Nephron progenitor cell (in vitro differentiated cells): ENCODE measurements at regions not wholly inside any gene's neighbourhood (a gene's known extent, or its start where the extent isn't known, plus 50 kb on each side); places are given as distances from the start of the nearest gene placed in this dataset.

Source experiments
- DNase-seq: peaks from one replicate; pipeline ENCODE4 v3.0.0; 2021
- H3K27ac Mint-ChIP-seq: 2 replicates; pipeline ENCODE4 v1.8.0; 2021; ENCODE audit warnings: mild to moderate bottlenecking, moderate library complexity, mixed read lengths
- H3K27me3 Mint-ChIP-seq: 2 replicates; pipeline ENCODE4 v1.8.0; 2021; ENCODE audit warnings: mild to moderate bottlenecking, low read depth, mixed read lengths; ENCODE audit not compliant: poor library complexity
- H3K36me3 Mint-ChIP-seq: 2 replicates; pipeline ENCODE4 v1.8.0; 2021; ENCODE audit warnings: low read depth, mixed read lengths
- H3K4me1 Mint-ChIP-seq: 2 replicates; pipeline ENCODE4 v1.8.0; 2021; ENCODE audit warnings: mixed read lengths
- H3K4me3 Mint-ChIP-seq: 2 replicates; pipeline ENCODE4 v1.8.0; 2021; ENCODE audit warnings: mild to moderate bottlenecking, moderate library complexity, mixed read lengths
- H3K9me3 Mint-ChIP-seq: 2 replicates; pipeline ENCODE4 v1.8.0; 2021; ENCODE audit warnings: mild to moderate bottlenecking, moderate library complexity, mixed read lengths
- CTCF ChIP-seq: fragments of 200-600 bp; sonication (generic); IDR thresholded peaks from 2 replicates; pipeline ENCODE4 v1.5.0; 2021; ENCODE audit warnings: antibody characterized with exemption

GRCh38 chr17:31741371-31741770, 117.7 kb downstream of the COPRS start:
- Mint-ChIP-seq H3K27me3 (peaks cover 22% of the 10 kb centered on the region), H3K4me3 (no peak overlapping the region), H3K4me1 (peaks cover 51% of the 10 kb centered on the region), H3K9me3 (no peaks in the 10 kb centered on the region), H3K36me3 (no peaks in the 10 kb centered on the region), H3K27ac (no peak overlapping the region)
- TF ChIP-seq CTCF, result no peak
- no peak for DNase-seq

DNA sequence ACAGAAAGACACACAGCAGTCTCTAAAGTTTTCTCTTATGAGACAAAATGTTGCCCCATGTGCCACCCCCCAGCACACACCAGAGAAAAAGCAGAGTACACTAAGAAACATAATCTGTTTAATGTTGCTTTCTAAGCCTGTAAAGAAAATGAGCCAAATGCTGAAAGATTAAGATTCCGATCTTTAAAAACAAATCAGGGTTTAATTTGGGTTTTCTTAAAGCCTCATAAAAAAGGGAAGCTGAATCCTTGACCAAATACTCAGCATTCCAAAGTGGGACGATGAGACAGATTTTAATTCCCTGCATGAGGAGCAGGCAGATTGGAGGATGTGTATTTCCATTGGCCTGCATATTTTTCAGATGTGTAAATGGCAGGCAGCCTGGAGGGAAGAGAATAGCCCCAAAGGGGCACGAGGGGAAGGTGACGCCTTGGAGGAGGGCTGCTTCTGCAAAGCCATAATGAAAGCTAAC, 118.4 kb downstream of the COPRS start:
- no peak for TF ChIP-seq CTCF
- Mint-ChIP-seq H3K4me3 (no peak overlapping the region), H3K36me3 (no peaks in the 10 kb centered on the region), H3K27me3 (peaks cover 22% of the 10 kb centered on the region), H3K4me1 (peaks cover 45% of the 10 kb centered on the region), H3K27ac (no peak overlapping the region), H3K9me3 (no peaks in the 10 kb centered on the region)
- DNase-seq, result no peak

- no peak overlapping the region for H3K27ac Mint-ChIP-seq
- no peaks in the 10 kb centered on the region for H3K9me3 Mint-ChIP-seq
Observed at GRCh38 chr17:31738996-31739699, 119.9 kb downstream of the COPRS start.

DNA sequence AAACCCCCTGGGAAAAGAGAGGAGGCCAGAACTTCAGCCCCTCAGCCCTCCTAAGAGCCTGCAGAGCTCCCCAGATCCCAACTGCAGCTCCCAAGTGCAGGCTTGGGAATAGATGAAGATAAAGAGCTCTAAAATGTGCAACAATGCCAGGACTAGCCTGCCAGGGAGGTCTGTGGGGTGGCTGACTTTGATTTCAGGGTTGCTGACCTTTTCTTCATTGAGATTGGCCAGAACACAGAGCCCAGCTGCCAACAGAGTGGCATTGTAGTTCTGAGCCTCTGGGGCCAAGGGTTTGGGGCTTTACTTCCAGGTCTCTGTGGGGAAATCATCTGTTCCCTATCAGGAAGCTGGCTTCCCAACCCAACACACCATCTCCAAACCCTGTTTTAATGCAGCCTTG, 120.6 kb downstream of the COPRS start:
- no peaks in the 10 kb centered on the region for H3K9me3 Mint-ChIP-seq
- TF ChIP-seq CTCF, result no peak
- H3K36me3 Mint-ChIP-seq, result no peaks in the 10 kb centered on the region
- no peak for DNase-seq
- peaks cover 30% of the 10 kb centered on the region for H3K27me3 Mint-ChIP-seq
- H3K4me3 Mint-ChIP-seq, result no peak overlapping the region
- H3K27ac Mint-ChIP-seq, result no peak overlapping the region
- peaks cover 23% of the 10 kb centered on the region for H3K4me1 Mint-ChIP-seq

More at GRCh38 chr17:31738996-31739699, 119.9 kb downstream of the COPRS start:
- Mint-ChIP-seq H3K4me3 (no peak overlapping the region), H3K27me3 (peaks cover 26% of the 10 kb centered on the region), H3K36me3 (no peaks in the 10 kb centered on the region), H3K4me1 (peaks cover 30% of the 10 kb centered on the region)
- TF ChIP-seq CTCF, result no peak
- DNase-seq, result no peak

DNA sequence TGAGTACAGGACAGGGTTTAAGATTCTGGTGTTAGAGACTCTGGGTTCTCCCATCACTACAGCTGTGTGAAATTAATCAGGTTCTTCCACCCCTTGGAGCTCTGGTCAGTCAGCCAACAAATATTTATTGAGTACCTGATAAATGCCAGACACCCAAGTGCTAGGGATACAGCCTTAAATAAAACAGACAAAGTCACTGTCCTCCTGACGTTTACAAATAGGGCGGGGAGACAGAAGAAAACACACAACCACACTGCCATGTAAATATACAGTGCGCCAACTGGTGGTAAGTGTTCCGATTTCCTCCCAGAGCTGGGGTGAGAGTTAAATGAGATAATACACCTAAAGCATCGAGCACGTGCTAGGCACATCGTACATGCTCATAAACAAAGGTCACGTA, 121.0 kb downstream of the COPRS start:
- Mint-ChIP-seq H3K36me3 (no peaks in the 10 kb centered on the region), H3K4me3 (no peak overlapping the region), H3K27ac (no peak overlapping the region), H3K4me1 (peaks cover 19% of the 10 kb centered on the region), H3K27me3 (peaks cover 31% of the 10 kb centered on the region), H3K9me3 (no peaks in the 10 kb centered on the region)
- no peak for TF ChIP-seq CTCF
- DNase-seq, result no peak
